ENCODE measurements at regions not wholly inside any gene's neighbourhood (a gene's known extent, or its start where the extent isn't known, plus 50 kb on each side); places are given as distances from the start of the nearest gene placed in this dataset.

DNA sequence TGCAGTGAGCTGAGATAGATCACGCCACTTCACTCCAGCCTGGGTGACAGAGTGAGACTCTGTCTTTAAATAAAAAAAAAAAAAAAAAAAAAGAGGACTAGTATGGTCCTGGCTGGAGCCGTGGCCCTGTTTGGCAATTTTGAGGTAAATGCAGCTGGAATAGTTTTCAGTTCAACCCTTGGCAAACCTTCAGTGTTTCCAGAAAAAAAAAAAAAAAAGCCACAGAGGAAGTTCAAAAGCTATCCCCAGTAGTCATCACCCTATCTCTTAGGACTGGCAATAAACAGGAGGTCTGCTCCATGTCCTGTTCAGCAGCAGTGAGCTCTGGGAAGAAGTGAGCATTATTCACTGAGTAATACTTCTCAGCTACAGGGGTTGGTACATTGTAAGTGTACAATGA lies 56.8 kb upstream of the ERRFI1 start:
- Histone ChIP-seq H2AFZ (ENCODE audit: low read depth, low read length) (no peak overlapping the region), H3K4me3 (ENCODE audit: low read length) (no peak overlapping the region), H3K27ac (ENCODE audit: low read length) (no peak overlapping the region), H3F3A (ENCODE audit: insufficient read depth, low read length, poor library complexity, severe bottlenecking) (no peaks in the 10 kb centered on the region), H3K9me3 (ENCODE audit: low read length) (no peaks in the 10 kb centered on the region), H3K4me2 (ENCODE audit: low read length) (no peak overlapping the region), H3K9me2 (ENCODE audit: insufficient read depth, low read length) (no peaks in the 10 kb centered on the region), H4K20me1 (ENCODE audit: insufficient read depth) (no peaks in the 10 kb centered on the region), H3K79me2 (replicated peaks; ENCODE audit: insufficient read depth, low read length) (no peaks in the 10 kb centered on the region), H3K36me3 (ENCODE audit: insufficient read depth, low read length) (no peaks in the 10 kb centered on the region), H3K27me3 (ENCODE audit: insufficient read depth, low read depth, low read length) (no peaks in the 10 kb centered on the region), H3K9ac (ENCODE audit: low read length) (no peak overlapping the region)
- no peak for TF ChIP-seq POLR2AphosphoS5 (IDR thresholded peaks at IDR 0.05)
- no peak for TF ChIP-seq MXI1 (conservative IDR thresholded peaks at IDR 0.05; ENCODE audit: poor library complexity, severe bottlenecking)
- TF ChIP-seq EP300 (conservative IDR thresholded peaks at IDR 0.05; ENCODE audit: poor library complexity, severe bottlenecking), result no peak
- no peak for TF ChIP-seq RAD21 (conservative IDR thresholded peaks at IDR 0.05)
- no peak for TF ChIP-seq TAF1 (IDR thresholded peaks at IDR 0.05; ENCODE audit: low read depth)
- TF ChIP-seq EZH2 (IDR thresholded peaks at IDR 0.05; ENCODE audit: borderline replicate concordance, insufficient read depth, low read length, poor library complexity, severe bottlenecking), result no peak
- TF ChIP-seq SMC3 (conservative IDR thresholded peaks at IDR 0.05; ENCODE audit: poor library complexity), result no peak
- TF ChIP-seq CTCF (IDR thresholded peaks at IDR 0.05; ENCODE audit: poor library complexity, severe bottlenecking), result no peak
- no peak for TF ChIP-seq REST (IDR thresholded peaks at IDR 0.05; ENCODE audit: borderline replicate concordance)

GRCh38 chr1:8078176-8078671 lies 52.1 kb upstream of the ERRFI1 start:
- H3K36me3 ChIP-seq (ENCODE audit: insufficient read depth, low read length), result no peaks in the 10 kb centered on the region
- no peak overlapping the region for H3K9ac ChIP-seq (ENCODE audit: low read length)
- no peak overlapping the region for H3K27ac ChIP-seq (ENCODE audit: low read length)
- no peaks in the 10 kb centered on the region for H3F3A ChIP-seq (ENCODE audit: insufficient read depth, low read length, poor library complexity, severe bottlenecking)
- TF ChIP-seq TAF1 (IDR thresholded peaks at IDR 0.05; ENCODE audit: low read depth), result no peak
- H2AFZ ChIP-seq (ENCODE audit: low read depth, low read length), result no peak overlapping the region
- no peaks in the 10 kb centered on the region for H3K79me2 ChIP-seq (replicated peaks; ENCODE audit: insufficient read depth, low read length)
- no peaks in the 10 kb centered on the region for H3K27me3 ChIP-seq (ENCODE audit: insufficient read depth, low read depth, low read length)
- no peaks in the 10 kb centered on the region for H4K20me1 ChIP-seq (ENCODE audit: insufficient read depth)
- H3K9me2 ChIP-seq (ENCODE audit: insufficient read depth, low read length), result no peaks in the 10 kb centered on the region
- no peaks in the 10 kb centered on the region for H3K9me3 ChIP-seq (ENCODE audit: low read length)
- no peak overlapping the region for H3K4me3 ChIP-seq (ENCODE audit: low read length)
- H3K4me2 ChIP-seq (ENCODE audit: low read length), result no peak overlapping the region

DNA sequence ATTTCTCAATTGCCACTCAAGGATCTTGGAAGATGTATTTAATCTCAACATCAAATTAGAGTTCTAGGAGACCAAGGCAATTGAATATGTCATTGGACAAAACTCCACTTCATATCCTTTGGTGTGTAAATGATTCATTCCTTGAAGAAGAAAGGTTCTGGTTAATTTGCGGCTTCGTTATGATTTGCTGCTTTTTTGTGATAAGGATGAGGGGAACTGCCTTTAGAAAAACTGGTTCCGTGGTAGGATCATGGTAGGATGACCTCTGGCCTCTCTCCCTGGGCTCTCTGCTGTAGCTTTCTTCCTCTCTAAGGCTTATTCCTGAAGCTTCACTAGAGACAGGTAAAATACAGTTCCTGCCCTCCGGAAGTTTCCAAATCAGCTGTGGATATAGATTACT lies 51.5 kb upstream of the ERRFI1 start:
- Histone ChIP-seq H2AFZ (ENCODE audit: low read depth, low read length) (no peak overlapping the region), H3K9me2 (ENCODE audit: insufficient read depth, low read length) (no peaks in the 10 kb centered on the region), H3K9ac (ENCODE audit: low read length) (no peak overlapping the region), H3F3A (ENCODE audit: insufficient read depth, low read length, poor library complexity, severe bottlenecking) (no peaks in the 10 kb centered on the region), H3K4me3 (ENCODE audit: low read length) (no peak overlapping the region), H3K27me3 (ENCODE audit: insufficient read depth, low read depth, low read length) (no peaks in the 10 kb centered on the region), H3K27ac (ENCODE audit: low read length) (no peak overlapping the region), H3K4me2 (ENCODE audit: low read length) (no peak overlapping the region), H4K20me1 (ENCODE audit: insufficient read depth) (no peaks in the 10 kb centered on the region), H3K36me3 (ENCODE audit: insufficient read depth, low read length) (no peaks in the 10 kb centered on the region), H3K9me3 (ENCODE audit: low read length) (no peaks in the 10 kb centered on the region), H3K79me2 (replicated peaks; ENCODE audit: insufficient read depth, low read length) (no peaks in the 10 kb centered on the region)
- no peak for TF ChIP-seq RAD21 (conservative IDR thresholded peaks at IDR 0.05)
- TF ChIP-seq TAF1 (IDR thresholded peaks at IDR 0.05; ENCODE audit: low read depth), result no peak
- no peak for TF ChIP-seq EP300 (conservative IDR thresholded peaks at IDR 0.05; ENCODE audit: poor library complexity, severe bottlenecking)
- no peak for TF ChIP-seq EZH2 (IDR thresholded peaks at IDR 0.05; ENCODE audit: borderline replicate concordance, insufficient read depth, low read length, poor library complexity, severe bottlenecking)
